Activated T-cell treated with anti-CD3 and anti-CD28 coated beads, Interleukin-2, amount 50 U/mL, for 4 hours (primary cell): ENCODE measurements at regions not wholly inside any gene's neighbourhood (a gene's known extent, or its start where the extent isn't known, plus 50 kb on each side); places are given as distances from the start of the nearest gene placed in this dataset.

ENCODE experiments used
- ATAC-seq, 2 donors: fragments of 200-7000 bp; cut with Tn5 transposase; one replicate each; pipeline ENCODE4 v1.10.0; 2021
- DNase-seq: peaks from one replicate; pipeline ENCODE4 v3.0.0-alpha.2; 2020
- H3K27me3 Mint-ChIP-seq: one replicate; pipeline ENCODE4 v1.8.0; 2021; ENCODE audit warnings: low read depth, mixed read lengths
- H3K36me3 Mint-ChIP-seq: one replicate; pipeline ENCODE4 v1.8.0; 2022; ENCODE audit warnings: mixed read lengths; ENCODE audit not compliant: insufficient read depth
- H3K4me1 Mint-ChIP-seq: one replicate; pipeline ENCODE4 v1.8.0; 2021; ENCODE audit warnings: low read depth, mixed read lengths
- H3K4me3 Mint-ChIP-seq: one replicate; pipeline ENCODE4 v1.8.0; 2021; ENCODE audit warnings: mild to moderate bottlenecking, moderate library complexity, mixed read lengths
- H3K9me3 Mint-ChIP-seq: one replicate; pipeline ENCODE4 v1.8.0; 2021; ENCODE audit warnings: mixed read lengths

GRCh38 chr4:182179751-182180150 is 63.5 kb upstream of the TENM3 start:
- peaks cover 3% of the 10 kb centered on the region for H3K27me3 Mint-ChIP-seq
- DNase-seq (no peak), ATAC-seq (no peak)
- no peak overlapping the region for H3K4me3 Mint-ChIP-seq
- H3K36me3 Mint-ChIP-seq = no peaks in the 10 kb centered on the region
- no peaks in the 10 kb centered on the region for H3K4me1 Mint-ChIP-seq
- H3K9me3 Mint-ChIP-seq = no peaks in the 10 kb centered on the region

GRCh38 chr4:182185491-182185890 is 57.7 kb upstream of the TENM3 start:
- H3K9me3 Mint-ChIP-seq = no peaks in the 10 kb centered on the region
- ATAC-seq = no peak
- no peaks in the 10 kb centered on the region for H3K4me1 Mint-ChIP-seq
- H3K4me3 Mint-ChIP-seq = no peak overlapping the region
- H3K27me3 Mint-ChIP-seq = peaks cover 3% of the 10 kb centered on the region
- no peaks in the 10 kb centered on the region for H3K36me3 Mint-ChIP-seq
- DNase-seq = no peak

GRCh38 chr4:182187674-182188073 is 55.5 kb upstream of the TENM3 start:
- Mint-ChIP-seq H3K27me3 (no peaks in the 10 kb centered on the region), H3K4me1 (no peaks in the 10 kb centered on the region)

GRCh38 chr4:182188622-182189021 is 54.6 kb upstream of the TENM3 start:
- Mint-ChIP-seq H3K36me3 (no peaks in the 10 kb centered on the region), H3K27me3 (no peaks in the 10 kb centered on the region), H3K4me3 (no peak overlapping the region), H3K9me3 (no peaks in the 10 kb centered on the region), H3K4me1 (no peaks in the 10 kb centered on the region)
- ATAC-seq (no peak), DNase-seq (no peak)

More at GRCh38 chr4:182187674-182188073, 55.5 kb upstream of the TENM3 start:
- Mint-ChIP-seq H3K36me3 (no peaks in the 10 kb centered on the region), H3K9me3 (no peaks in the 10 kb centered on the region), H3K4me3 (no peak overlapping the region)
- DNase-seq = no peak
- no peak for ATAC-seq

GRCh38 chr4:182189103-182189878 is 53.9 kb upstream of the TENM3 start:
- H3K4me3 Mint-ChIP-seq = no peak overlapping the region
- no peak for DNase-seq
- no peaks in the 10 kb centered on the region for H3K9me3 Mint-ChIP-seq
- H3K36me3 Mint-ChIP-seq = no peaks in the 10 kb centered on the region
- H3K4me1 Mint-ChIP-seq = no peaks in the 10 kb centered on the region
- no peaks in the 10 kb centered on the region for H3K27me3 Mint-ChIP-seq
- ATAC-seq = no peak

- Mint-ChIP-seq H3K36me3 (no peaks in the 10 kb centered on the region), H3K4me3 (no peak overlapping the region), H3K9me3 (no peaks in the 10 kb centered on the region), H3K27me3 (no peaks in the 10 kb centered on the region), H3K4me1 (no peaks in the 10 kb centered on the region)
- DNase-seq = no peak
- ATAC-seq = no peak
Observed at GRCh38 chr4:182190306-182190705, 52.9 kb upstream of the TENM3 start.

- H3K4me3 Mint-ChIP-seq = no peak overlapping the region
- no peaks in the 10 kb centered on the region for H3K4me1 Mint-ChIP-seq
- no peak for DNase-seq
- H3K9me3 Mint-ChIP-seq = no peaks in the 10 kb centered on the region
- H3K36me3 Mint-ChIP-seq = no peaks in the 10 kb centered on the region
- ATAC-seq = no peak
- H3K27me3 Mint-ChIP-seq = no peaks in the 10 kb centered on the region
Observed at GRCh38 chr4:182192511-182193181, 50.6 kb upstream of the TENM3 start.

GRCh38 chr4:182193311-182193710 is 49.9 kb upstream of the TENM3 start:
- DNase-seq (no peak), ATAC-seq (no peak)
- no peaks in the 10 kb centered on the region for H3K27me3 Mint-ChIP-seq
- H3K36me3 Mint-ChIP-seq = no peaks in the 10 kb centered on the region
- no peak overlapping the region for H3K4me3 Mint-ChIP-seq
- H3K9me3 Mint-ChIP-seq = no peaks in the 10 kb centered on the region
- H3K4me1 Mint-ChIP-seq = no peaks in the 10 kb centered on the region
